ENCODE measurements at regions not wholly inside any gene's neighbourhood (a gene's known extent, or its start where the extent isn't known, plus 50 kb on each side); places are given as distances from the start of the nearest gene placed in this dataset.

DNA sequence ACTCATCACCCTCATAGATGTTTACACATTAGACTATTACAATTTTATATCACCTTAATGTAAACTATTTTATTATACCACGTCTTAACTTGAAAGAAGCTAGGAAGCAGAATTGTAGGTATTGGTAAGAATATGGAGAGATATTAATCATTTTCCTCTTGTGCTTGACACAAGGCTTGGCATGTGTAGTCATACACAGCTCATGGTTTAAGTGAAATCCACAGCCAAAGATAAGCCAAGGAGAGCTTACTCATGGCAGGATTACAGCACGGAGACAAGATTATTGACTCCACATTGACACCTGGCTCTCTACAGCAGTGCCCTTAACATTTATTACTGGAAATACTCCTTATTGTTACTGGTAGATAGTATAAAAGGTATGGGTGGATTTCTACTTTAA, 68.4 kb upstream of the ADGRL4 start:
- TF ChIP-seq, protein P1, sequence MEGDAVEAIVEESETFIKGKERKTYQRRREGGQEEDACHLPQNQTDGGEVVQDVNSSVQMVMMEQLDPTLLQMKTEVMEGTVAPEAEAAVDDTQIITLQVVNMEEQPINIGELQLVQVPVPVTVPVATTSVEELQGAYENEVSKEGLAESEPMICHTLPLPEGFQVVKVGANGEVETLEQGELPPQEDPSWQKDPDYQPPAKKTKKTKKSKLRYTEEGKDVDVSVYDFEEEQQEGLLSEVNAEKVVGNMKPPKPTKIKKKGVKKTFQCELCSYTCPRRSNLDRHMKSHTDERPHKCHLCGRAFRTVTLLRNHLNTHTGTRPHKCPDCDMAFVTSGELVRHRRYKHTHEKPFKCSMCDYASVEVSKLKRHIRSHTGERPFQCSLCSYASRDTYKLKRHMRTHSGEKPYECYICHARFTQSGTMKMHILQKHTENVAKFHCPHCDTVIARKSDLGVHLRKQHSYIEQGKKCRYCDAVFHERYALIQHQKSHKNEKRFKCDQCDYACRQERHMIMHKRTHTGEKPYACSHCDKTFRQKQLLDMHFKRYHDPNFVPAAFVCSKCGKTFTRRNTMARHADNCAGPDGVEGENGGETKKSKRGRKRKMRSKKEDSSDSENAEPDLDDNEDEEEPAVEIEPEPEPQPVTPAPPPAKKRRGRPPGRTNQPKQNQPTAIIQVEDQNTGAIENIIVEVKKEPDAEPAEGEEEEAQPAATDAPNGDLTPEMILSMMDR (IDR thresholded peaks at IDR 0.05; ENCODE audit: low read depth, low read length, missing input control) = no peak
- no peak for TF ChIP-seq TAF1 (conservative IDR thresholded peaks at IDR 0.05)

Data from liver (tissue), 3 donors.